Uterus (tissue), 2 donors: ENCODE measurements at regions not wholly inside any gene's neighbourhood (a gene's known extent, or its start where the extent isn't known, plus 50 kb on each side); places are given as distances from the start of the nearest gene placed in this dataset.

ENCODE experiments used
- POLR2A ChIP-seq, 2 donors: fragments of 450-650 bp; IDR thresholded peaks; one replicate each; pipeline ENCODE4 v1.6.1; 2016; ENCODE audit warnings: antibody characterized with exemption in 2 of 2, mild to moderate bottlenecking in 1 of 2, moderate library complexity in 1 of 2
- TF ChIP-seq, protein P1 (sequence below), 4 experiments: fragments of 200-600 bp in 2 of 4; fragments of 450-650 bp in 2 of 4; sonication (generic) in 2 of 4; IDR thresholded peaks; one replicate each; pipeline ENCODE4 v1.5.1; 2016 to 2019; ENCODE audit warnings: antibody characterized with exemption in 4 of 4, mild to moderate bottlenecking in 2 of 4, moderate library complexity in 1 of 4

- TF ChIP-seq, protein P1, sequence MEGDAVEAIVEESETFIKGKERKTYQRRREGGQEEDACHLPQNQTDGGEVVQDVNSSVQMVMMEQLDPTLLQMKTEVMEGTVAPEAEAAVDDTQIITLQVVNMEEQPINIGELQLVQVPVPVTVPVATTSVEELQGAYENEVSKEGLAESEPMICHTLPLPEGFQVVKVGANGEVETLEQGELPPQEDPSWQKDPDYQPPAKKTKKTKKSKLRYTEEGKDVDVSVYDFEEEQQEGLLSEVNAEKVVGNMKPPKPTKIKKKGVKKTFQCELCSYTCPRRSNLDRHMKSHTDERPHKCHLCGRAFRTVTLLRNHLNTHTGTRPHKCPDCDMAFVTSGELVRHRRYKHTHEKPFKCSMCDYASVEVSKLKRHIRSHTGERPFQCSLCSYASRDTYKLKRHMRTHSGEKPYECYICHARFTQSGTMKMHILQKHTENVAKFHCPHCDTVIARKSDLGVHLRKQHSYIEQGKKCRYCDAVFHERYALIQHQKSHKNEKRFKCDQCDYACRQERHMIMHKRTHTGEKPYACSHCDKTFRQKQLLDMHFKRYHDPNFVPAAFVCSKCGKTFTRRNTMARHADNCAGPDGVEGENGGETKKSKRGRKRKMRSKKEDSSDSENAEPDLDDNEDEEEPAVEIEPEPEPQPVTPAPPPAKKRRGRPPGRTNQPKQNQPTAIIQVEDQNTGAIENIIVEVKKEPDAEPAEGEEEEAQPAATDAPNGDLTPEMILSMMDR (IDR thresholded peaks at IDR 0.05), result no peak
- TF ChIP-seq POLR2A (IDR thresholded peaks at IDR 0.05), result no peak
Measured at GRCh38 chr11:13114566-13115379, 105.7 kb downstream of the RASSF10 start.
